ENCODE measurements at regions not wholly inside any gene's neighbourhood (a gene's known extent, or its start where the extent isn't known, plus 50 kb on each side); places are given as distances from the start of the nearest gene placed in this dataset.

GRCh38 chr2:59693231-59693959, 860.1 kb downstream of the BCL11A start:
- TF ChIP-seq FOSL2 (IDR thresholded peaks at IDR 0.05), result no peak
- no peak for TF ChIP-seq FOSL2 (CRISPR knock-in tag; IDR thresholded peaks at IDR 0.05)
- no peak for TF ChIP-seq CTCF (IDR thresholded peaks at IDR 0.05)
- no peak for TF ChIP-seq CHD2 (IDR thresholded peaks at IDR 0.05; ENCODE audit: low read length, partially characterized antibody)
- TF ChIP-seq PBX3 (IDR thresholded peaks at IDR 0.05), result no peak
- TF ChIP-seq RNF2 (IDR thresholded peaks at IDR 0.05; ENCODE audit: borderline replicate concordance, low read depth), result no peak
- no peak for TF ChIP-seq MAX (IDR thresholded peaks at IDR 0.05)

Data from A549 (cell line).